DMS114 treated with DMSO at 0.1 percent for 48 hours (cell line): ENCODE measurements at regions not wholly inside any gene's neighbourhood (a gene's known extent, or its start where the extent isn't known, plus 50 kb on each side); places are given as distances from the start of the nearest gene placed in this dataset.

ENCODE experiments used
- DNase-seq: peaks from one replicate; lab custom pipeline; 2025; ENCODE audit not compliant: unreplicated experiment; lab: John Stamatoyannopoulos, UW

GRCh38 chr6:66735106-66735890, 1028.3 kb upstream of the EYS start:
- DNase-seq = no peak

GRCh38 chr6:66731310-66731709, 1024.3 kb upstream of the EYS start:
- no peak for DNase-seq

GRCh38 chr6:66725670-66726069, 1018.6 kb upstream of the EYS start:
- DNase-seq = no peak

- DNase-seq = no peak
These were observed 1010.8 kb upstream of the EYS start for GRCh38 chr6:66717801-66718200.

GRCh38 chr6:66699385-66699784, 992.4 kb upstream of the EYS start:
- DNase-seq = no peak

- no peak for DNase-seq
These were observed 982.6 kb upstream of the EYS start for GRCh38 chr6:66689608-66690007.

- DNase-seq = no peak
These were observed 980.6 kb upstream of the EYS start for GRCh38 chr6:66687611-66688140.

GRCh38 chr6:66675906-66676305, 968.9 kb upstream of the EYS start:
- DNase-seq = no peak

GRCh38 chr6:66664112-66664511, 957.1 kb upstream of the EYS start:
- DNase-seq = no peak

- no peak for DNase-seq
These were observed 955.9 kb upstream of the EYS start for GRCh38 chr6:66662721-66663507.

GRCh38 chr6:66662196-66662595, 955.2 kb upstream of the EYS start:
- DNase-seq = peak; percentile 1

- DNase-seq = no peak
These were observed 948.4 kb upstream of the EYS start for GRCh38 chr6:66655420-66655819.

GRCh38 chr6:66638518-66638917, 931.5 kb upstream of the EYS start:
- no peak for DNase-seq

GRCh38 chr6:66638099-66638498, 931.1 kb upstream of the EYS start:
- no peak for DNase-seq

GRCh38 chr6:66628917-66629316, 921.9 kb upstream of the EYS start:
- DNase-seq = no peak

- DNase-seq = no peak
These were observed 916.0 kb upstream of the EYS start for GRCh38 chr6:66623050-66623449.

- DNase-seq = no peak
These were observed 898.9 kb upstream of the EYS start for GRCh38 chr6:66605971-66606370.

GRCh38 chr6:66605011-66605410, 898.0 kb upstream of the EYS start:
- DNase-seq = no peak

GRCh38 chr6:66599541-66599940, 892.5 kb upstream of the EYS start:
- DNase-seq = no peak

GRCh38 chr6:66578362-66578761, 871.3 kb upstream of the EYS start:
- no peak for DNase-seq

- DNase-seq = no peak
These were observed 861.2 kb upstream of the EYS start for GRCh38 chr6:66568271-66568670.

- DNase-seq = no peak
These were observed 854.5 kb upstream of the EYS start for GRCh38 chr6:66561479-66561878.
